NCI-H2227 (cell line): ENCODE measurements at regions not wholly inside any gene's neighbourhood (a gene's known extent, or its start where the extent isn't known, plus 50 kb on each side); places are given as distances from the start of the nearest gene placed in this dataset.
"Not testable (repeated sequence)": the region's sequence is repeated elsewhere in the genome, so short reads cannot be mapped to it uniquely, and the experiment has no call there.

ENCODE experiments used
- DNase-seq: peaks from one replicate; lab custom pipeline; 2025; ENCODE audit not compliant: unreplicated experiment; lab: John Stamatoyannopoulos, UW

- DNase-seq: no peak
These were observed 387.6 kb downstream of the LTN1 start for GRCh38 chr21:28604946-28605537.

- DNase-seq: no peak
These were observed 390.1 kb downstream of the LTN1 start for GRCh38 chr21:28602546-28602945.

DNA sequence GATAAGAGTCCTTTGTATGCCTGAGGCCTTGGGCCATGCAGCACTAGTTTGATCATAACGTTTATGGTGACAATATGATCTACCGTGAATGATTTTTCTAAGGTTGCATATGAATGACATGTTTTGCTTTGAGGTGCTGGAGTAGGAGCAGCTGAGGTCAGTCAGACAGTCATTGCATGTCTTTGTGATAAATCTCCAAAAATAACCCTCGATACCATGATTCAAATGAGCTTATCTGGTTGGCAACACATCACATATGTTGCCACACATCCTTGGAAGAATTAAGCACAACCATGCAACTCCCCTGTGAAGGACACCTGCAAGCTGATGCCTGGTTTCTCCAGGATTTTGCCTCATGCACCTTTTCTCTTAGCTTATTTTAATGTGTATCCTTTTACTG lies 394.5 kb downstream of the LTN1 start:
- no peak for DNase-seq

DNA sequence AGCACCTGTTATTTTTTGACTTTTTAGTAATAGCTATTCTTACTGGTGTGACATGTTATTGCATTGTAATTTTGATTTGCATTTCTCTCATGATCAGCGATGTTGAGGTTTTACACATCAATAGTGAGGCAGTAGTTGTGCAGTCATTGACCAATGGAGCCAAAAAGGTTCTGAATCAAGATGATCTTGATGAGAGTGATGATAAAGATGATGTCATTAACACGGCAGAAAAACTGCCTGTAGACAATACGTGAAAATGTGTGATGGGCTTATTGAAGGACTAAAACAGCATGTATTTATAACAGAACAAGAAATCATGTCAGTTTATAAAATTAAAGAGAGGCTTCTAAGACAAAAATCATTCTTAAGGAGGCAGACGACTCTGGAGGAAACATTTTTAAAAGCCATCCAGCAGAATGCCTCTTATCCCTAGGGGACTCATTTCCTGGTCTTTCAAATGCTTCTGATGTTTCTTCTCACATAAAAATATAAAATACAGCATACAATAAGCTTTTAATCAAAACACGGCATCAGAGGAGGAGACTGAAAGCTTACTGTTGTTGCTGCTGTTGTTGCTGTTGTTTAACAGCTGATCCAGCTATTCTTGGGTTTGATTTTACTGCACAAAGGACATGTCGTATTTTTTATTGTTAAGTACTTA lies 400.3 kb downstream of the LTN1 start:
- no peak for DNase-seq

GRCh38 chr21:28590676-28591075 lies 402.0 kb downstream of the LTN1 start:
- no peak for DNase-seq

DNA sequence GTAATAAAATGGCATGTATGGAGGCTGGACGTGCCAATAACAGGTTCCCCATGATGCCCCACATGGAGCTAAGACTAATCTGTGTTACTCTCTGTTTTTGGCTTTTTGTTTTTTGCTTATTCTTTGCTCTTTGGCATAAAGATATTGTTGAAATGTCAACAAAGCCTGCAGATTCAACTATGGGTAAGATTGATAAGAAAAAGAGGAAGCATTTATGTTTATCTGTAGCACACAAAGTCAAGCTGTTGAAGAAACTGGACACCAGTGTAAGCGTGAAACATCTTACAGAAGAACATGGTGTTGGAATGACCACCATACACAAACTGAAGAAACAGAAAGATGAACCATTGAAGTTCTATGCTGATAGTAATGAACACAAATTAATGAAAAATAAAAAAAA lies 402.7 kb downstream of the LTN1 start:
- DNase-seq: no peak

- DNase-seq: no peak
These were observed 403.7 kb downstream of the LTN1 start for GRCh38 chr21:28588997-28589396.

DNA sequence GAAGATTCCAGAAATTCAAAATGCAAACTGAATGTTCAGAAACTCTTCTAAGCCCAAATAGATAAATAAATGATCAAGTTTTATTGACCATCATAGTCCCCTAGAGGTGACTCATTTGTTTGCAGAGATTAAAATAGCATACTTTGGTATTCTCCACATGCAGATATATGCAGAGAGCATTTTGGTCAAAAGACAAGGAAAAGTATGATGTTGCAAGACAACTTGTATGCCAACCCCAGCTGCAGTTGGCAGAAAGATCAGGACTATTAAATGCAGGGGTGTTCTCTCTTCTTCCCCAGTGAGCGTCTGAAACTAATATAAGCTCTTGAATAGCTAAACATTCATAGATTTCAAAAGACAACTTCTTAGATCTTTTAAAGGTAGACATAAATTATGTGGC lies 404.9 kb downstream of the LTN1 start:
- DNase-seq: no peak

DNA sequence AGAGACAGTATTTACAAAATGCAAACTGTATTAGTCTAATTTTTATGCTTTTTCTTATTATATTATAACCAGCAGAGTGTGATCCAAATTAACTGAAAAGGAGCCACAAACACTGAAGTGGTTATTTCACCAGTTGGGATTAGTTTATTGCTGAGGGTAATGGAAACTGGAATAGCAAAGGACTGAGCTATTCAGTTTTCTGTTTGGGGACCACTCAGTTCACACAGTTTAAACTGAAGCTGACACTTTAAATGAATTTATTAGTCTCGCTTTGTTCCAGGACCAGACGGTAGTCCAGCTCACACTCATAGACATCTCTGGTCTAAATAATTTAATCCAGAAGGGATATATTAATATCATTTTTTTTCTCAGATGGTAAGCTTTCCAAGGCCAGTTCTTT lies 410.7 kb downstream of the LTN1 start:
- no peak for DNase-seq

DNA sequence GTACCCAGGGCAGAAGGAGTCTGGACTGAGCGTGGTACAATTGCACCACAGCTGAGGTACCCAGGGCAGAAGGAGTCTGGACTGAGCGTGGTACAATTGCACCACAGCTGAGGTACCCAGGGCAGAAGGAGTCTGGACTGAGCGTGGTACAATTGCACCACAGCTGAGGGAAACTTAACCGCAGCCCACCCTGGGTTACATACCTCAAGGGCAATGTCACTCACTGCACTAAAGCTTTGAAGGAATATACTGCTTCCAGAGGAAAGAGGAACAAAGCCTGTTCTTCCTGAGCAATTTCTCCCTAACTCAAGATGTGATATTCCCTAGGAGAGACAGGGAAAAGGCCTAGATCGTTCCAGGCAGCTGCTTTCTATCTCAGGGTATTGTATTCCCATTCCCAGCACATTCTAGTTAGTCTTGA lies 411.4 kb downstream of the LTN1 start:
- DNase-seq: not testable (repeated sequence)

DNA sequence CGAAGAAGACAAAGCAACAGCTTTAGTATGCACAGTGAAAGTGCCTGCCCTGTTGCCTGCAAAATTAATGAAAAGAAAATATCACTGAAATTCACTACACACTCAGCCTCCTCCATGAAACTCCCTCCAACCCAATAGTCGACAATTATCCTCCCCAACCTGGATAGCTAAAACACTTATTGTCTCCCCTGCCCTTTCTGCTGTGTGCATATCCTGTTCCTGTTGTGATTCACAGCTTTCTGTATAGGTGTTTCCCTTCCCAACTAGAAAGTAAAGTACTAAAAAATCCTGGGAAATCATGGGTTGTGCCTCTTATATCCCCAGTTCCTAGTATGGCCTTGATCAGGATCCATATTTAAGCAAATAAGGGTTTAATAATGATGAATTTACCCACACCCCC lies 412.1 kb downstream of the LTN1 start:
- DNase-seq: no peak

DNA sequence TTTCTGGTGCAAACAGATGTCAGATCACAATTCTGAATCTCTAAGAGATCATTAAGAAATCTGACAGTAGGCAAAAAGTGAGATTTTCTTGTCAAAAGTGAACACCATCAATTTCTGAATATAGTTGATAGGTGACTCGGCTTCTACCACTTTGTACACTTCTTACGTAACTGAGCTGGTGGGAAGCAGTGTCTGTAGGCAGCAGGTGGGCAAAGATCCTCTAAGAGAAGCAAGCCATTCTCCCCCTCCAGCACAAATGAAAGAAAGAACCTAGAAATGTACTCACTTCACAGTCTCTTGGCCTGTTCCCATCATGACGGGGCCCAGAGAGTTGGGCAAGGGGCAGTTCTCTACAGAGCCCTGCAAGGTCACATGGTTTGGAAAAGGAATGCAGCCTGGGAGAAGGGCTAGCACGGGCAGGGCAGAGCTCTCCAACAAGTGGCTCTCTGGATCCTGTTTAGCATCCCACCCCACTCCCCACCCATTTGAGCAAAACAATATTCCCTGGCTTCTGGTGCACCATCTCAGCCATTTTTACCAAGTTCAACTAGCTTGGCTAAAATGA lies 412.6 kb downstream of the LTN1 start:
- DNase-seq: no peak

DNA sequence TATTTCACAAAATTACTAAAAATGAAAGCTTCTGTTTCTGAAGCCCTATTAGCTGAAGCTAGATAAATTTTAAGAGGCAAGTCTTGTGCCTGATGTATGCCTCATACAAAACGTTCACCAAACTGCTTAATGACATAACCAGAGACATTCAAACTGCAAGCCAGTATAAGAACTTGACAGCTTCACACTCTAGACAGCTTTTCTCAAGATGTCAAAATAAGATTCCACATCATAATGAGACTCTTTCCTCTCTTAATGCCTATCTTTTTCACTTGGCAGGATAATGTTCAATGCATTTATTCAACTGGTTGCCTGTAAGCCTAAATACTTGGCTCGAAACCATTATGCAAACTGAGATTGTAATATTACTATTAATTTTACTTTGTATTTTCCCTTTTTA lies 424.0 kb downstream of the LTN1 start:
- no peak for DNase-seq

DNA sequence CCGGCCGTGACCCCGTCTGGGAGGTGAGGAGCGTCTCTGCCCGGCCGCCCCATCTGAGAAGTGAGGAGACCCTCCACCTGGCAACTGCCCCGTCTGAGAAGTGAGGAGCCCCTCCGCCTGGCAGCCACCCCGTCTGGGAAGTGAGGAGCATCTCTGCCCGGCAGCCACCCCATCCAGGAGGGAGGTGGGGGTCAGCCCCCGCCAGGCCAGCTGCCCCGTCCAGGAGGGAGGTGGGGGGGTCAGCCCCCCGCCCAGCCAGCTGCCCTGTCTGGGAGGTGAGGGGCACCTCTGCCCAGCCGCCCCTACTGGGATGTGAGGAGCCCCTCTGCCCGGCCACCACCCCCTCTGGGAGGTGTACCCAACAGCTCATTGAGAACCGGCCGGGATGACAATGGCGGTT lies 428.7 kb downstream of the LTN1 start:
- DNase-seq: not testable (repeated sequence)

DNA sequence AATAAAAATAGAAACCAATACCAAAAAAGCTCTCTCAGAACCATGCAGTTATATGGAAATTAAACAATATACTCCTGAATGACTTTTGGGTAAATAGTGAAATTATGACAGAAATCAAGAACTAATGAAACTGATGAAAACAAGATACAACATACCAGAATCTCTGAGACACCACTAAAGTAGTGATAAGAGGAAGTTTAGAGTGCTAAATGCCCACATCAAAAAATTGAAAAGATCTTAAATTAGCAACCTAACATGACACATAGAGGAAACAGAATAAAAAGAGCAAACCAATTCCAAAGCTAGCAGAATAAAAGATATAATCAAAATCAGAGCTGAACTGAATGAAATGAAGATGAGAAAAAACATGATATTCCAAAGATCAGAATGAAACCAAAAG lies 430.9 kb downstream of the LTN1 start:
- no peak for DNase-seq

- no peak for DNase-seq
These were observed 437.8 kb downstream of the LTN1 start for GRCh38 chr21:28554660-28555475.

DNA sequence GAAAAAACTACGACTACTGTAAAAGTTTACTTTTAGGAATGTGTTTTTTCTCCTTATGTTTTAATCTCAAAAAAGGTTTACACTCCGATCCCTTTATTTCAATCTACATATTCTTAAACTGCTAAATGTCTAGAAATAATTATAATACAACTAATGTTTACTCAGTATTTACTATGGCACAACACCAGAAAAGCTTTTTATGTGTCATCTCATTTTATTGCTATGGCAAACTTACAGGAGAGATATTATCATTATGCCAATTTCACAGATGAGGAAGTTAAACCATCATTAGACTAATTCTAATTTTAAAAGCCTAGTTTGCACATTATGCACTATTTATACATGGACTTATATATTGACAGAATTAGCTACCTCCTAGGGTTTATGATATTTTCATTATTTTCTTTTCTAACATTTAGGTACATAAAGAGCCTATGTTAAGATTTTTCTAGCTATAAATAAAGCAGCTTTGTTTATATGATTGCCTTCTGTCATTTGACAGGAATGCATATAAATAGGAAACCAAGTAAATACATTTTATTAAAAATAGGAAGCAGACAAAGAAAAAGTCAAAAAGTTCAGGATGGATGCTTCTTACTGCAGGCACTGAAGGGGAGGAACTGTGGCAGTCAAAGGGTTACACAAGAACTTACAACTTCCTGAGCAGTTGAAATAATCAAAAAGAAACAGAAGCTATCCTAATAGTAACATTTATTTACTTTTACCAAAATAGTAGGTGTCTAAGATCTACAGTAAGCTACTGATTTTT lies 442.4 kb downstream of the LTN1 start:
- DNase-seq: no peak

DNA sequence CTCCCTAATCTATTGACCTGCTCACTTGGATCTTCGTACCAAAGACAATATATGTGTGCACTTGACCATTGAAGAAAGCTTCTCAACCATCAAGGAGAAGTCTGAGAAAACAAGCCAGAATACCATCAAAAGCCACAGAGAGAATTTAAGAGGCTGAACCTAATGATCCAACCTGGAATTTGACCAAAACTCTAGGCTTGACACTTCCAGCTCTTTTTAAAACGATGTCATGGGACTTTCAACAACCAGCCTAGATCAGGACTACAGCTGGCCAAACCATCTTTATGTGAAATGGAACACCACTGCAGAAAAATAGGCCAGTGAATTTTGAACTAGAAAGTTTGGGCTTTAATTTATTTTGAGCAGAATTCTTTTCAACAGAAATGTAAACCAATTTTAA lies 444.4 kb downstream of the LTN1 start:
- DNase-seq: no peak

DNA sequence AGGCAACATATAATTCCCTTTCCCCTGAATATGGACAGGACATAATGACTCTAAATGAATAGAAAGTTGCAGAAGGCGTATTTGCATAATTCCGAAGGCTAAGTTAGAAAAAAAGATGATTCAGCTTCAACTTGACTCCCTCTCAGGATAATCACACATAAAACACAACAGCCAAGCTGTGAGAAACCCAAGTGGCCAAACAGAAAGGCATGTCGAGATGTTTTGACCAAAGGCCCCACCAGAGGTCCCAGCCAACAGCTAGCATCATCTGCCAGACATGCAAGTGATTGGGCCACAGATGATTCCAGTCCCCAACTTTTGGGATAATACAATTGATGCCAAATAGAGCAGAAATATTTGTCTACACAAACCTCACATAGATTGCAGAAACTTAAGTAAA lies 444.9 kb downstream of the LTN1 start:
- no peak for DNase-seq

GRCh38 chr21:28543975-28544374 lies 448.7 kb downstream of the LTN1 start:
- DNase-seq: no peak
